ENCODE measurements at regions not wholly inside any gene's neighbourhood (a gene's known extent, or its start where the extent isn't known, plus 50 kb on each side); places are given as distances from the start of the nearest gene placed in this dataset.
"Not testable (repeated sequence)": the region's sequence is repeated elsewhere in the genome, so short reads cannot be mapped to it uniquely, and the experiment has no call there.

GRCh38 chr4:83758285-83758684, 222.4 kb downstream of the GPAT3 start:
- no peak for DNase-seq

- DNase-seq, result no peak
These were observed 221.3 kb downstream of the GPAT3 start for GRCh38 chr4:83757121-83757621.

- no peak for DNase-seq
These were observed 217.4 kb downstream of the GPAT3 start for GRCh38 chr4:83753260-83753659.

GRCh38 chr4:83751336-83751949, 215.5 kb downstream of the GPAT3 start:
- DNase-seq, result no peak

- no peak for DNase-seq
These were observed 212.8 kb downstream of the GPAT3 start for GRCh38 chr4:83748711-83749110.

- no peak for DNase-seq
These were observed 203.0 kb downstream of the GPAT3 start for GRCh38 chr4:83738895-83739294.

GRCh38 chr4:83734576-83734975, 198.7 kb downstream of the GPAT3 start:
- no peak for DNase-seq

- DNase-seq, result no peak
These were observed 196.3 kb downstream of the GPAT3 start for GRCh38 chr4:83732114-83732635.

GRCh38 chr4:83731609-83732008, 195.7 kb downstream of the GPAT3 start:
- no peak for DNase-seq

GRCh38 chr4:83730958-83731357, 195.1 kb downstream of the GPAT3 start:
- DNase-seq, result not testable (repeated sequence)

GRCh38 chr4:83728191-83728590, 192.3 kb downstream of the GPAT3 start:
- no peak for DNase-seq

GRCh38 chr4:83725336-83726085, 189.6 kb downstream of the GPAT3 start:
- no peak for DNase-seq

- no peak for DNase-seq
These were observed 188.8 kb downstream of the GPAT3 start for GRCh38 chr4:83724485-83725335.

- no peak for DNase-seq
These were observed 187.7 kb downstream of the GPAT3 start for GRCh38 chr4:83723609-83724008.

- DNase-seq, result no peak
These were observed 186.9 kb downstream of the GPAT3 start for GRCh38 chr4:83722730-83723269.

- no peak for DNase-seq
These were observed 181.0 kb downstream of the GPAT3 start for GRCh38 chr4:83716874-83717273.

- no peak for DNase-seq
These were observed 177.0 kb downstream of the GPAT3 start for GRCh38 chr4:83712890-83713289.

GRCh38 chr4:83709627-83710026, 173.7 kb downstream of the GPAT3 start:
- no peak for DNase-seq

- DNase-seq, result no peak
These were observed 172.7 kb downstream of the GPAT3 start for GRCh38 chr4:83708500-83709175.

- no peak for DNase-seq
These were observed 168.9 kb downstream of the GPAT3 start for GRCh38 chr4:83704786-83705185.

- DNase-seq, result no peak
These were observed 167.8 kb downstream of the GPAT3 start for GRCh38 chr4:83703752-83704151.

- no peak for DNase-seq
These were observed 165.1 kb downstream of the GPAT3 start for GRCh38 chr4:83701041-83701440.
